GM19438 (cell line): ENCODE measurements at regions not wholly inside any gene's neighbourhood (a gene's known extent, or its start where the extent isn't known, plus 50 kb on each side); places are given as distances from the start of the nearest gene placed in this dataset.

Experiments used
- ATAC-seq: cut with Tn5 transposase; IDR thresholded peaks from one replicate; pipeline ENCODE4 v1.9.1; 2021; ENCODE audit warnings: low read depth; ENCODE audit not compliant: unreplicated experiment

DNA sequence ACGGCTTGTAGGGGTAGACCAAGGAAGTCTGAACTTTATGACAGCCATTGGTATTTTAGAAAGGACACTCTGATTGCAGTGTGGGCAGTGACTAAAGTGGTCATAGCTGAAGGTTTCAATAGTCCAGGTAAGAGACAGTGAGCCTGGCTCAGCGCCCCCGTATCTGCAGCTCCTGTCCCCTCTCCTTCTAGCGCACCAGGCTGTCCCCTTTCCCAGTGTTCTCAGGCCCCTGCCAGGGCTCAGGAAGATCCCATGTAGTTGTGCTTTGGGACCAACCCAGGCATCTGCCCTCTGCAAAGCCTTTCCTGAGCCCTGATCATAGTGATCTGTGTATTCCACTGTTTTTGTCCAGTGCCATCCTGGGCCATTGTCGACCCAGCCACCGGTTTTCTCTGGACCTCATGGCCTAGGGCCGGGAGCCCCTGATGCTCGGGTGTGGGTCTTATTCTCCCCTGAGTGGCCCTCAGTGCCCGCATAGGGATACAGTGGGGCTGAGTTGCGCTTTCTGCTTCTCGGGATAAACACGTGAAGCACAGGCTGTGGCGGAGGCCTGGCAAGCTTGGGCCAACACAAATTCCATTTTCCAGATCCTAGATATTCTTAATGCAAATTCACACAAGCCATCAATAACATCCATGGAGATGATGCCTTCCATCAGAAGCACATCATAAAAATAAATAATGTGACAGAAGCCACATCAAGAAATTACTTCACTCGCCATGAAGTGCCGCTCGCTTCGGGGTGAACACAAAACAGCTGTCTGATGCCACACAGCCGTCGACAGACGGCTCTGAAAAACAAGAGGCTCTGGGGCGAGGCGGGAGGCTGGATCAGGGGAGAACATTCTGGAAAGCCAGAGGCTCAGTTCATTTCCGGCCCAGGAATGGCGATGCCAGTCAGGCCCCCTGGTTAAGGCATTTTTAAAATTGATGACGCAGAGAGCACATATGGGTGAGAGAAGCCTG, 805.0 kb downstream of the TBC1D22A start:
- no peak for ATAC-seq

DNA sequence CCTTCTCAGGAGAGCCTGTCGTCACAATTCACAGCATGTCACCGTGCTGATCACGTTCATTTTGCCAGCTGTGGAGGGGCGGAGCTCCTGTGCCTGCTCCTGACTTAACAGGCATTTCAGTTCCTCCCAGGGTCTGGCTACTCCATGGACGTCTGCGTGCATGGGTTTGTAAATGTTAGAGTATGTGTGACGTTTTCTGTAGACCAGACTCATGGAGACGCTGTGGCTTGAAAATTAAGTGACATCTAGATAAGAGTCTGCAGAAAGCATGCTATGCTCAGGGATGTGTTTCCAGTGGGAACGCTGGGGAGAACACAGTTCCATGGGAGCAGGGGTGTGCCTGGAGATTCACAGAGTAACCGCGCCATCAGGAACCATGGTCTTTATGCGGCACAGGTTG, 804.0 kb downstream of the TBC1D22A start:
- ATAC-seq: no peak

DNA sequence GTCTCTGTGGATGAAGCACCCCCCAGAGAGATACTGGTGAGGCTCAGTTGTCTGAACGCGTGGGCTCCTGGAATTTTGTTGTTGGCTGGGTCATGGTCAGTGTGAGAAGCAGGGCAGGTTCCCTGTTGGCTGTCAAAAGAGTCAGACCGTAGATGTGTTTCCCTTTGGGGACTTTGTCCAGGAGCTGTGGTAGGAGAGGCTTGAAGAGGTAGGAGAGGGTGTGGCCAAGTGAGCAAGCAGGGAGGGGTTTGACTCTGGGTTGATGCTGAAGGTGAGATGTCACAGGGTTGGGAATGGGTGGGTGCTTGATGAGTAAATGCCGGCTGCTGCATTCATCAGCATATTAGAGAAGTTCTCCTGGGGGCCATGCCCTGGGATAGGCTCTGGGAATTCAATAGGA, 803.2 kb downstream of the TBC1D22A start:
- ATAC-seq: no peak

DNA sequence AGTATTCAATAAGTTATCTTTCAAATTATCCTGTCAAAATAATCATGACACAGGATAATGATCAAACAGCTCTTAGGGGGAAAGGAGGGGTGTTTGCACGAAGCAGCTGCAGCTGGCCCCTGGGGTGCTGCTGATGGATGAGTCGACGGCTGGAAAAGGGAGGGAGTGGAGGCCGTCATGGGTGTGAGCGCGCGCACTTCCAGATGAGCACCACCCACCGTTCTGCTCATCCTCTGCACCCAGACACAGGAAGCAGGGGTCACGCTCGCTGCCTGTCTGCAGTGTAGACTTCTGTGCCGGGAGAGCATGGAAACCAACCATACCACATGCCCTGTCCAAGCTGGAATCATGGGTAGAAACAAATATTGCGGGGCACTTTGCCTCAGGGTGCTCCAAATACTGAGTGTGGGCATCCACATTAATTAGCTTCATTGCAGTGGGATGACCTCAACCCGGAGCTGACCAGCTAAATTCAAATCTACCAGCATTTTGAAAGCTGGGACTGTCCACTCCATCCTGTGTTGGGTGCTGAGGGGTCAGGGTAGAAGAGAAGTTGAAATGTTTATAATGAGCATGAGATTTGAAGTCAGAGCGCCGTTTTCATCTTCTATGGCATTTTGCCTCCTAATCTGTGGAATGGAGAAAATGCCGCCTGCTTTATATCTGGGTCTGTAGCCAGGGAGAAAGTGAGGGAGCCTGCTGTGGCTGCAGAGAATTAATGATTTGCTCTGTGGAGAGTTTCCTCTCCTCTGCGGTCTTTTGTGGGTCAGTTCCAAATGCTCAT, 802.4 kb downstream of the TBC1D22A start:
- no peak for ATAC-seq

DNA sequence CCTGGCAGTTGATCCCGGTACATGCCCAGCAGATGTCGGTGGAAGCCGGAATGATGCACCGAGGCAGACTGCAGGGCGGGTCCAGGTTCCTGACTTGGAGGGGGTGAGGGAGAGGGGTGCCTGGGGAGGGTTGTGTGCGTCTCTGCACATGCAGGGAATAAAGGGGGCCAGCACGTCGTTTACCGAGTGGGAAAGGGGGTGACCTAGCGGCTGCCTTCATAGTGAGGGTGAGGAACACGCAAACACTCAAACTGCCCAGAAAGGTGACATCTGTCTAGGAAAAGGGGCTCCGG, 801.7 kb downstream of the TBC1D22A start:
- ATAC-seq: no peak

DNA sequence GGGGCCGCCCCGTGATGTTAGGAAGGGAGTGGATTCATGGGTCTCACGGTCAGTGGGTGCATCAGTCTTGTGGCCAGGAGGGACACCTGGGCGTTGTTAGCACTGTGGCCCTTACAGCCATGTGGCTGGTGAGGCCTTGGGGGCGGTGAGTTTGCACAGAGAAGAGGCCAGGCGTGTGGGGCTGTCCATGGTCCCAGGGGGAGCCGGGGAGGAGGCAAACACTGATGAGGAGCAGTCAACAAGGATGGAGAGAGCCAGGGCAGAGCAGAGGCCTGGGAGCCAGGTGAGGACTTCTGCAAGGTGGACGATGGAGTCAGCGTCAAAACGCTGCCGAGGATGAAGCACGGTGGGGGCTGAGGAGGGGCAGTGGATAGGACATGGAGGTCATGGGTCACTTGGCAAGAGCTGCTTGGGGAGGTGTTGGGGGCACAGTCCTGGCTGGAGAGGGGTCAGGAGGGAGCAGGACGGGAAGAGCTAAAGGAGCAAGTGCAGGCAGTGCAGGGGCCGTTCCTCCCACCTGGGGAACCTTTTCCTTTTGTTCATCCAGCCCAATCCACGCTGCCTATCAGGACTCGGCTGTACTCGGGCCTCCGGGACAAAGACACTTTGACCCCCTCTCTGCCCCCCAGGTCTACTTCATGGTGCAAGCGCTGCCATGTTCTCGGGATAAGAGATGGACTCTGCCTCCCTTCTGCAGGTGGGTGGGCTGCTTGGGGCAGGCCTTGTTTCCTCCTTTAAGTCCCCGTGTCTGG, 801.1 kb downstream of the TBC1D22A start:
- no peak for ATAC-seq

DNA sequence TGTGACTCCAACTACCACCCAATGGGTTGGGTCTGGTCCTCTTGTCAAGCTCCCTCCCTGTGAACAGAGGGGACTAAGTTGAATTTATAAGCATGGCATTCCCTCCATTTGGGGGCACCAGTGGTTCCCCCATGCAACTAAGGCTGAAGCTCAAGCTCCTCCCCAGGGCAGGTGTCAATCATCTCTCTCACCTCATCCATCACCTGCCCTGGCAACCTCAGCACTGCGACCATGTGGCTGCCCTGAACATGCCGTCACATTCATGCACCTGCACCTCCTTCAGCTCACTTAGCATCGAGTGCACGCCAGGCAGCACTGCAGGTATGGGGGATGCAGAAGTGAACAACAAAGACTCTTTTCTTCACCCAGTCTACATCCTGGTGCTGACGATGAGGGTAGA, 799.3 kb downstream of the TBC1D22A start:
- no peak for ATAC-seq

DNA sequence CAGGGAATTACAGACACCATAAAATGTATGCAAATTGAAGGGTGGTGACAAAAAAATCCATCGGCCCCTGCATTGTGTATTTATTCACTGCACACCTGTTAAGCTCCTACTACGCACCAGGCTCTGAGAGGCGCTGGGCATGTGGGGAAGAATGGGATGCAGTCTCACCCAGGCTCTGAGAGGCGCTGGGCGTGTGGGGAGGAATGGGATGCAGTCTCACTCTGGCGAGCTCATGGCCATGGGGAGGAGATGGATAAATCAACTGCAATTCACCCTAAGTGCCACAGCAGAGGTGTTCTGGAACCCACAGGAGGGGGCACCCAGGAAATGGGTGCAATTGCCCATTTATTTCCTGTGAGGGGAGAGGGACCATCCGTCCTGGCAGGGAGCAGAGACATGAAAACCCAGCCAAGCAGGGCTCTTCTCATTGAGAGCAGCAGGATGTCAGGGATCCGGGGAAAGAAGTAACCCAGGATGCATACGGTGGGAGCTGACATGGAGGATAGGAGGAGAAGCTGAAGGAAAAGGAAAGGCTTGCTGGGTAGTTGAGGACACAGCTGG, 798.7 kb downstream of the TBC1D22A start:
- ATAC-seq: no peak

DNA sequence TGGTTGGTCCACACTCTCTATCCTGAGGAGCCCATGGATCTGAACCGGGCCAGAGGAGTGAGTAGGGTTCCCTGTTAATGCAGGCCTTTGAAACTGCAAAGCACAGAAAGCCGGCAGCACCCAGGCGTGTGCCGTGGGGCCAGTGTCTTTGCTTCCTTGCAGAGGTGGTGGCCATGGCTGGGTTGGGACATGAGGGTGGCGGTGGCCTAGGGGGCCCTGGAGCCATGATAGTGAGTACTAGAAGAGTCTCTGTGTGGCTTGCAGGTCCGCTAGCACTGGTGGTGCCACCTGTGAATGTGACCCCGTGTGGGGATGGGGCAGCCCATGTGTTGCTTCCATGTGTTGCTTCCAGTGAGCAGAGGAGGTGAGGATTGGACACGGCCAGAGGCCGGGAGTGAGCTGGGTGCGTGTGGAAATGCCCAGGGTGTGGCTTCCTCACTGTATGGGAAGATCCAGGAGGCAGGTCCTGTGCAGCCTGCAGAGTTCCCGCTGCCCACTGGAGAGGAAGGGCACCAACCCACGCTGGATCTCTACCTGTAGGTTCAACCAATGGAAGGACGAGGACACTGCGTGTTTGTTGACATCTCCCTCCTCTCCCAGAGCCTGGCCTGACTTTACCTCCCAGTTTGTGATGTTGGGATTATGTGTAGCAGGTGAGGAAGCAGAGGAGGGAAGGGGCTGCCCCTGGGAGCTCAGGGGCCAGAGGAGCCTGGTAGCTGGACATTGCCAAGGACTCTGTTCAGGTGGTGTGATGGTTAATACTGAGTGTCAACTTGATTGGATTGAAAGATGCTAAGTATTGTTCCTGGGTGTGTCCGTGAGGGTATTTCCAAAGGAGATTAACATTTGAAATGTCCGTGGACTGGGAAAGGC, 796.6 kb downstream of the TBC1D22A start:
- no peak for ATAC-seq

DNA sequence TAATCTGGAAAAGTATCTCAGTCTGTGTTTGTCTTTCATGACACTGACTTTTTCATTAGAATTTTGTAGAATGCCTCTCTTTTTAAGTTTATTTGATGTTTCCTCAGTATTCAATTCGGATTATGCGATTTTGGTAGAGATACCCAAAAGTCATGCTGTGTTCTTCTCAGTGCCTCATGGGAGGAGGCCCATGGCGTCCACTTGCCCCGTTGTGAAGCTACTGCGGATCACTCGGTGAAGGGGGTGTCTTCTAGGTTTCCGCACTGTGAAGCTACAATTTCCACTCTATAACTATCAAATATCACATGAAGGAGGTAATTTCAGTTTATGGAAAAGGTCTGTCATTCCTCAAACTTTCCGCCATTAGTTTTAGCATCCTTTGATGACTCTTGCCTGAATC, 794.0 kb downstream of the TBC1D22A start:
- ATAC-seq: no peak

DNA sequence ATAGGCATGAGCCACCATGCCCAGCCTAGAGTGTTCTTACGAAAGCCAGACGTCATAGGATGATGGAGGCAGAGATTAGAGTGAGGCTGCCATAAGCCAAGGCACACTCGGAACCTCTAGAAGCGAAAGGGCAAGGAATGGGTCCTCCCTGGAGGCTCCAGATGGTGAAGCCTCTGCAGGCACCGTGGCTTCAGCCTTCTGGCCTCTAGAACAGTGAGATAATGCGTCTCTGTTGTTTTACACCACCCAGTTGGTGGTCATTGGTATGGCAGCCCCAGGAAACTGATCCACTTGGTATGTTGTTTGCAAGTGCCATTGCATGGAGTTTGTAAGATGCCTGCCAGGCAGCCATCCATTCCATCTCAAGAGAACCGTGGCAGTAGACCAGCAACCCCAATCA, 791.0 kb downstream of the TBC1D22A start:
- ATAC-seq: no peak

DNA sequence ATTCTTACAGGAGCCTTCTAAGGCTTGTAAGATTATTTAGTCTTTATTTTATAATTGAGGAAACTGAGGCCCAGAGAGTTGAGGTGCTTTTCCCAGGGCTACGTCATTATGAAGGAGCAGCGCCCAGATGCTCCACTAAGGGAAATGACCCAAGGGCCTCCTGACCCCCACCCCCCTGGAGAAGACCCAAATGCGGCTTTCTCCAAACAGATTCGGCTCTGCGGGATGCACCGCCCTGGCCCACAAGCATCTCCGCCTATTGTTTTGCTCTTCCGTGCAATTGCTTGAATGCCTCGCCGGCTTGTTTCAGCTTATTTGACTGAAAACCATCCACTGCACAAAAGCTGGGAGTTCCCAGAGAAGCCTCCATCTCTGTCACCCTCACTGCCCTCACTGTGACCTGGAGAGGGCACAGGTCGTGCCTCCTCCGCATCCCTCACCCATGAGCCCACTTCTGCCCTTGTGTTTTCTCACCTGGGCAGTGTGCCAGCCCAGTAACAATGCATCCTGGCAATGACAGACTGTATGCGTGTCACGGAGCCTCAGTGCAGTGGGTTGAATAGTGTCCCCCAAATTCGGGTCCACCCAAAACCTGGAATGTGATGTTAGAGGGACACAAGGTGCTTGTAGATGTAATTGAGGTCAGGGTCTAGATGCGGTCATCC, 790.2 kb downstream of the TBC1D22A start:
- no peak for ATAC-seq

DNA sequence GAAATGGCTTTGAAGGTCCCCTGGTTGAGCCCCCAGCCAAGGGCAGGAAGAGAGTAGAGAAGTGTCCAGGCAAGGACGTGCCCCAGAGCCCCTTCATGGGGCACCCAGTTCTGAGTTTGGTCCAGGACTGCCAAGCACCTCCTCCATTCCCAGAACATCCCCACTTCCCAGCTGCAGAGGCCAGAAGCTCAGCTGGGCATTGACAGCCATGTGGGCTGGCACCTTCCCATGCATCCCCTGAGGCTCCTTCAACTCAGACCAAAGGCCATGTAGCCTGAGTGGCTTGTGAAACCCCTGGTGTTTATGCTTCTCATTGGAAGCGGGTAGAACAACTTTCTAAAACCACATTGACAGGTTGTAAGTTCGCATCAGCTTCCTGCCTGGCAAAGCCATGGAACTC, 789.6 kb downstream of the TBC1D22A start:
- ATAC-seq: no peak

DNA sequence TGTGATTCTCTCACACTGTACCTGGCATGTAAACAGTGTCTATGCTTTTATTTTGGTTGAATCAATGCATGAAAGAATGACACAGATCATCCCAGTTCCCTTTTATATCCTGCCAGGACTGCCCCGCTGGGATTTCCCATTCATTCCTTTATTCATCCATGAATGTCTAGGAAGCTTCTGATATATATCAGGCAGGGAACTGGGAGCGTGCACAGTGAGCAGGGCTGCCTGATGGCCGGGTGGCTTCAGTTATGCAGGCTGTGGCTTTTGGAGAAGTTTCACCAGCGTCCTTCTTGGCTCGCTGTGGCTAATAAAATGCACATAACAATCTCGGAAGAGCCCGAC, 789.0 kb downstream of the TBC1D22A start:
- no peak for ATAC-seq

DNA sequence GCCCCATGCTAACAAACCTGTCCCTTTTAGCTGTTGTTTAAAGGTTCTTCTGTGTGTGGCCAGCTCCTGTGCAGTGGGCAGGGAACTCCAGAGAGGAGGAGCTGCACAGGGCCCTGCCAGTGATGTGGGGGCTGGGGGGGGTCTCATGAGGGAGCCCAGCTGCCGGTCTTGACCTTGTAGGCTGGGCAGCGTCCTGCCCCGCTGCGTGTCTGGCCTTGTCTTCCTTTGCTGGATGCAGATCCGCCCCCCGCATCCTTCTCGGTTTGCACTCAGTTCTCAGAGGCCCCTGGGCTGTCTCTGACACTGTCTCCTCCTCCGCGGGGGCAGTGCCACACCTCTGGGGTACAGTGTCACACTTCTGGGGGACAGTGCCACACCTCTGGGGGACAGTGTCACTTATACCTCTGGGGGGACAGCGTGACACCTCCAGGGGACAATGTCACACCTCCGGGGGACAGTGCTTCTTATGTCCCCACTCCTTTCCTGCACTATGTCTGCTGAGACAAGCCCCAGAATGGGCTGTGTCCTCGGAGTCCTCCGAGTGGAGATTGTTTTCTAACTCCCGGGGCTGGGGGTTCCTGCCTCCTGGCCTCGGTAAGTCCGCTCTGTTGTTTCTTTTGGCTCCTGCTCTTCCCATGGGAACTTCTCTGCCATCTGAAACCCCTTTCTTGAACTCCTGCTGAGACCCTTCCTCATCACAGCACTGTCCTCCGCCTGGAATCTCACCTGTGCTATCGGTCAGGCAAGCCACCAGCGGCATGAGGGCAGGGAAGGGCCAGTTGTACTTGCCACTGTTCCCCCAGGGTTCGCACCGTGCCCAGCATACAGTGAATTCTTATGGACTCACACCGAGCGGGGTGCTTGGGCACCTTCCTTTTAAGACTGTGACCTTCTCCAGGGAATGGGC, 788.3 kb downstream of the TBC1D22A start:
- no peak for ATAC-seq

DNA sequence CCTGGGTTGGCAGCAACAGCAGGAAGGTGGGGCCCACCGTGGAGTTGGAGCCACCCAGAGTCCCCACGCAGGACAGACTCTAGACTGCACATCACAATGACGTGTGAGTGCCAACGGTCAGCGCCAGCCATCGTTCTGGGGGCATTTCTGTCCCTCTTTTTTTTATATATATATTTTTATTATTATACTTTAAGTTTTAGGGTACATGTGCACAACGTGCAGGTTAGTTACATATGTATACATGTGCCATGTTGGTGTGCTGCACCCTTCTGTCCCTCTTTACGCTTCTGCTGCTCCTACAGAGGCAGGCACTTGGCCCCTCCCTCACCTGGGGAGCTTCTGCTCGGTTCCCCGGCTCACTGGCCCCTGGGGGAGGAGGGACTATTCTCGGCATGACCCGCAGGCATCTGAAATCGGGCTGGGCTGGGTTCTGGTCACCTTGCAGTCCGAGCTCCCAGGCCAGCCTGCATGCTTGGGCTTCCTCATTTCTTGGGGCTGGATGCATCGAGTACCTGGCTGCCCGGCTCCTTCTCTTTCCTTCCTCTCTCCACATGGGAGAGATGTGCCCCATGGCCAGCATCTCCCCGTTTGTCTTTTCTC, 787.4 kb downstream of the TBC1D22A start:
- ATAC-seq: no peak

DNA sequence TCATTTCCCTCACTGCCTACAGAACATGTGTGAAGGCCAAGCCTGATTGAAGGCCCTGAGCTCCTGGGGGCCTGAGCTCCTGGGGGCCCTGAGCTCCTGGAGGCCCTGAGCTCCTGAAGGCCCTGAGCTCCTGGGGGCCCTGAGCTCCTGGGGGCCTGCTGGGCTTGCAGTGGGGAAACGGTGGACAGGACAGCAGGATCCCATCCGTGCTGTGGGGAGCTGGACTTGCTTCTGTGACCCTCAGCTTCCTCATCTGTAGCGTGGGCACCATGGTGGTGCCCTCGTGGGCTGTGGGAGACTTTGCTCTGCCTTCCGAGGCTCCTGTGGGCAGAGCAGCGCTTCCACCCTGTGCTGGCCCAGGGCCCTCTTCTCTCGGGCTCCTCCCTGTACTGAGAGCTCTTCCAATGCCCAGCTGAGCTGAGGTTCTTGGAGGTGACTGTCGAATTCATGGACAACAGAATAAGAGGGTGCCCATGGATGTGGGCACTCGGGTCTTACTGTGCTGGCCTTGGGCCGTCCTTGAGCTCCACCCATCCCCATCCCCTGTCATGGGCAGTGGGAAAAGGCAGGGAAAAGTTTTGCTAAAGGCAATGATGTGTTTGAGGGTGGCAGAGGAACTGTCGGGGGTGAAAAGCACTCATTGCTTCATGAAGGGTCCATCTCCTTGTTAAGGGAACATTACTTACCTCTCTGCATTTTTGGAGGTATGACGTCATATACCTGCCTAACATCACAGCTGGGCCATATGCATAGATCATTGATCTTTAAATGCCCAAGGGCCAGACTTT, 786.7 kb downstream of the TBC1D22A start:
- no peak for ATAC-seq
